SKM-1 treated with dmso at 0.1 percent for 144 hours (cell line): ENCODE measurements at regions not wholly inside any gene's neighbourhood (a gene's known extent, or its start where the extent isn't known, plus 50 kb on each side); places are given as distances from the start of the nearest gene placed in this dataset.

Experiments used
- DNase-seq: peaks from one replicate; lab custom pipeline; 2025; ENCODE audit not compliant: unreplicated experiment; lab: John Stamatoyannopoulos, UW

GRCh38 chr4:141395919-141396318 is 175.2 kb downstream of the ZNF330 start:
- no peak for DNase-seq

- no peak for DNase-seq
Observed at GRCh38 chr4:141402712-141403111, 182.0 kb downstream of the ZNF330 start.

DNA sequence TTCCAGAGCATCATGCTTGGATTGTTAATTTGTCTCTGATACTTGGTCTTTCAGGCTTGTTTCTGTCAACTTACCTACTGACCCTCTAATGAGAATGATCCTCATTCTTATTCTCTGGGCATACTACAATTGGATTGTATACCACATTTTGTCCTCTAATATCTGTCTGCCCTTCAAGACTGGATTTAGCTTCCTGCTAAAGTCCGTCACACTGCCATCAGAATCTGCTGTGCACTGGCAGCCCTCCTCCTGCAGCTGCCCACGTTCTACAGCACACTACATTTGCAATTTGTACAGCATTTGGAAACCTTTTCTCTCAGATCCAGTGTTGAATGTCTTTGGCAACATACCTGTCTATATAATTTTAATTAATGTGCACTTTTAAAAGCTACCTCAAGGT is 183.1 kb downstream of the ZNF330 start:
- DNase-seq: no peak

GRCh38 chr4:141406237-141406636 is 185.5 kb downstream of the ZNF330 start:
- no peak for DNase-seq

DNA sequence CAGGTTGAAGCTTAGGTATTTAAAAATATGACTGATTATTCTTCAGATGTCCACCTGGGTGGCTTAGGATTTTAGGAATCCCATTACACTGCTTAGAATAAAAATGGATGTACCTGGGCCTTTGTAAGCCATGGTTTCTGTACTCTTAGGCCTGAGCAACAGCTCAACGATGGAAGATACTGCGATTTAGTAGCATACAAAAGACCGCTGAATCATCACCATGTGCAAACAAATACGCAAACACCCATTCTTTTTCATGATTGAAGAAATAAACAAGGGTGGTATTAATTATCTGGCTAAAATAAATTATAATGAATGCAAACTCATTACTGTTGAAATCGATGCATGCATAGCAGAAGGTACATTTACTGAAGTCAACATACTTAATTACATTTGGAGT is 188.9 kb downstream of the ZNF330 start:
- no peak for DNase-seq

DNA sequence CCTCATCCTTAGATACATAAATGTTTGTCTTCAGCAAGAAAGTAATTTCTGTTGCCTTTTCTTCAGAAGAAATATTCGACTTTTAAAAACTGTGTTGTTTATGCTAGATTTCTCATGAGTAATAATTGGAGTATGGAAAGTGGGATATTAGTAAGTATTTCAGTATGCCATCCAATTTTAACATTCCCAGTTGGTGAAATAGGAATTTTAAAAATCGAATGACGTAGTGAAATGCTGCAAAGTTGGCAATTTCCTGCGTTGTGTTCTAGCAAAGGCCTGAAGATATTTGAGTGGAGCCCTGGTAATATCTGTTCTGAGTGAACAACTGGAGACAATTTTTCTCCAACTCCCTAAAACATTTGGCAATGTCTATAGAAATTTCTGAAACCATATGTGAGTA is 190.1 kb downstream of the ZNF330 start:
- DNase-seq: no peak

GRCh38 chr4:141411936-141412335 is 191.2 kb downstream of the ZNF330 start:
- no peak for DNase-seq

- DNase-seq: no peak
Observed at GRCh38 chr4:141413366-141413765, 192.7 kb downstream of the ZNF330 start.

DNA sequence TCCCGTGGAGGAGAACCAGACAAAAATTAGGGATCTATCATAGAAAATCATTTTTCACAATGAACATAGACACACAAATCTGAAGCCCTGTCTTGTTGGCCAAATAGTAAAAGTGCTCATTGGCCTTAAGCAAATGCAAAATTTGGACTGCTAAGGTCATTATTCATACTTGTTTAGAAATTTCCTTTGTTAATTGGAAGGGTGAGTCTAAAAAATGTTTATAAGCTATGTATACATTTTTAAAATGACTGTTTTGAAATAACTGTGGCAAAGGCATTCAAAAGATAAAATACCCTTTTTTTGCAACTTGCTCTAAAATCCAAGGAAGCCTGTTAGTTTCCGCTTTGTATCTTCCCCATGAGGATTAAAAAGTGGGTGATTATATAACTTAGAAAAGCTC is 195.0 kb downstream of the ZNF330 start:
- no peak for DNase-seq

- DNase-seq: no peak
Observed at GRCh38 chr4:141416219-141416618, 195.5 kb downstream of the ZNF330 start.

GRCh38 chr4:141416677-141417363 is 196.1 kb downstream of the ZNF330 start:
- no peak for DNase-seq

DNA sequence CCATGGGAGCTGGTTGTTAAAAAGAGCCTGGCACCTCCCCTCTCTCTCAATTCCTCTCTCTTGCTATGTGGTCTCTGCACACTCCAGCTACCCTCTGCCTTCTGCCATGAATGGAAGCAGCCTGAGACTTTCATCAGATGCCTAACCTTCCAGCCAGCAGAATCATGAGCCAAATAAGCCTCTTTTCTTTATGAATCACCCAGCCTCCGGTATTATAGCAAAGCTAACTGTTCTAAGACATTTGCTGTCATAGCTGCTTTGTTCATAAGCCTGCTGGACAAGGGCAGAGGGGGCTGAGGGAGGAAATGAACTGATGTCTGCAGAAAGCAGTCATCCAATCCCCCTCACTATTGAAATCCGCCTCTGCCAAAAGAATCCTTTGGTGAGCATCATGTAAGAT is 196.7 kb downstream of the ZNF330 start:
- DNase-seq: no peak

GRCh38 chr4:141425124-141425523 is 204.4 kb downstream of the ZNF330 start:
- DNase-seq: no peak

- DNase-seq: no peak
Observed at GRCh38 chr4:141427726-141428296, 207.1 kb downstream of the ZNF330 start.

DNA sequence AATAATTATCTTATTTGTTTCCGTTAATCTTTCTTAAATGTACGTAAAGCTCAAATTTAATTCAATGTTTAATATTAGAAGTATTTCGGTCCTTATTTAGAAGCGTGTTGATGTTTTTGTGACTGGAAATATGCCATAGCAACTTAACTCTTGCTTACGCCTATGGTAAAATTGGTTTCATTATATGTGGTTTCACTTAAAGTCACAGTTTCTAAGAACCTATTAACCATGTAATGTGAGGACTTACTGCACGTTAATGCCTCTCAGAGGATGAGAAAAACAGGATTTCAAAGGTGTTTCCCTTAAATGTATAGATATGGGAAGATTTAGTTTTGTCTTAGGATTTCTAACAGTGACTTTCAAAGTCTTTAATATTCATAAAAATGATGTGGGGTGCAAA is 206.4 kb upstream of the IL15 start:
- no peak for DNase-seq

DNA sequence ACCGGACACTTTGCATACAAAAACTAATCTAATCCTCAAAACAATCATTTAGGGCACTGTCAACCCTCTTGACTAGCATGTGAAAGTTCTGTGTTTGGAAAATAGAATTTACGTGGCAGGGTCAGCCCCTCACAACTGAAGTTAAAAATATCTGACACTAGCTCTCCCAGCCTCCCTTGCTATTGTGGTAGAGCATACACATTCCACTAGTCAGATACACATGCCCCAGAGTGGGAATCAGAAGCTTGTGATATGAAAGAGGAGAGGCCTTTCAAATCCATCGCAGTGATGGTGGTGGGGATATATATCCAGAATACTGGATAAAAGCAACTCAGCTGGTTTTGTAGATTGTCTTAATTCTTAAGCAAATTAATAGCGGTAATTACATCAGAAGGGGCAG is 205.7 kb upstream of the IL15 start:
- no peak for DNase-seq

DNA sequence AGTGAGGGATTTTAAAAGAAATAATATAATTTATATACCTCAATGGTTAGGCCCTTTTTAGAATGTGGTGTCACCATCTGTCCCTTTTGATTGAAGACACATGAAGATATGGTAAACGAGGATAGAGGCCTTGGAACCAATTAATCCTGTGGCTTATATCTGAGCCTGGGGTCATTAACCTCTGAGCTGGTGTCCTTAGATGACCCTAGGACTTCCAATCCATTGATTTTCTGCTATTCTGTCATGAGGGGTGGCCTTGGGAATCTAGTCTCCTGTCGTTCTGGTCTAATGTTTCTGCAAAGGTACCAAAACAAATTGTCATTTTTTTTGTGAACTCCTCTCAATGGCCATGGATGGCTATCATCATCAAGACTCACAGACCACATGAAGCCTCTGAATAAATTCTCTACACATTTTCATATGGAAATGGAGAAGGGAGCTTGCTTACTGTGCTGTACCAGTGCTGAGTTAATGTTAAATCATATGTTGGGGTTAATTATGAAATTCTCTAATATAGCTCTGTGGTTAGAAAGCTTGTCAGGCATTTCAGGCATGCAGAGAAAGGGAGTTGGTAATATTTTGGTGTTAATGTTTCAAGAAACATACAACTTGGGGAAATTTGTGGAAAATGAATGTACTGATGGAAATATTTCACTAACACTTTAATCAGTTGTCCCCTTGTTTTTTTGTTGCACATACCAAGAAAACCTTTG is 204.2 kb upstream of the IL15 start:
- no peak for DNase-seq

DNA sequence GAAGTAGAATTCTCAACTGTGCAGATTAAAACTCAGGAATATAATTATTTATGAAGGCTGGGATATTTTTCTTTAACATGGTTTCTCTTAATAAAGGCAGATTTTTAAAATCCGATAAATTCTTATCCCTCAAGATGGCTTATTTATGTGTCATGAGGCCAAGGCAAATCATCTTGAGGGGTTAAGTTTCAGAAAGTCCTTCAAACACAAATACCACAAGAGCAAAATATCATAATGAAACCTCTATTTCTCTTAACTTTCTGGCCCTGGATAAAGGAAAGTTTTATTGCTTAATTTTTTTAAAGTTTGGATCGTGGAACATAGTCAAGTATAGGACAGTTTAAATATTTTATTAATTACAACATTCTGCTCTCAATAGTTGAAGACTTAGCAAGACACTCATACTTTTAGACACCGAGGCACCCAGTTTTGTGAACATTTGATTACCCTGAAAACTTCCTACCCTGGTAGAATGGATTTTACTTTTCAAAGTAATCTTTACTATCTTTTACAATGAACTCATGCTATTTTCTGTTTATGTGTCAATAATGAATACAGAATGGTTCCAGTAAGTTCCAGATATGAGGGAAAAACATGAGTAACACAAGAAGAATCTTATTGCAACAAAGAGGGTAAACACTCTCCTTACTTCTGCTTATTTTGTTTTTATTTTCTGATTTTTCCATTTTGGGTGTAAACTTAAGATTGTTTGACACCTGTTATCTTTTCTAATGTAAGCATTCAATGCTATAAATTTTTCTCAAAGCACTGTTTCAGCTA is 200.7 kb upstream of the IL15 start:
- no peak for DNase-seq

DNA sequence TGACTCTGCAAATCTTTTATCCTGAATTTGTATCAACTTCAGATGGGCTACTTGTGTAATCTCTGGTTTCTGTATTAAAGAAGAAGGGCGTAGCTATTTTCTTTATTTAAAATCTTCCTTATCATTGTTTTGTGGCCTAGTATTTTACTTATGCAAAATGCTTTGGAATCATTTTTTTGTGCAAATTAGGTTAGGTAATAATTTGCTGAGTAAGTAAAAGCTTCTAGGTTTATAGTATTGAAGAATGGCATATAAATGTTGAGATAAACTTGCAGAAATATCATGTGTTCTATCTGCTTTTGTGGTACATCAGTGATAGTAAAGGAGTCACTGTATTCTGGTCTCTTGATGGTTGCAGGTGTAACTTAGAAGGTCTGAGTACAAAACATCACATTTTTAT is 197.2 kb upstream of the IL15 start:
- DNase-seq: no peak

GRCh38 chr4:141447761-141448160 is 188.6 kb upstream of the IL15 start:
- DNase-seq: no peak

DNA sequence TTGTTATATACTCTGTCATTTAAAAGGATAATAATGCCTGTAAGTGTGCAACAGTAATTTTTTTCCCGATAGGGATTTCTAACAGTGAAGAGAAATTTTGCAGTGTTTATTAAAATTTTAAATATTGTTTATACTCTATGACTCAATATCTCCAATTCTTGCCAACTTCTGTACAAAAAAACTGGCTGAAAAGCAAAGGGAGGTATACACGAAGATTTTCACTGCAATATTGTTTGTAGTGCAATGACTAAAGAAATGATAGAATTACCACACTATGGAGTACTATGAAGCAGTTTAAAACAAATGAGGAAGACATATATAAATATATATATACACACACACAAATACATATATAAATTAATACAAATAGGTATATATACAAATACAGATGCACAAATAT is 187.9 kb upstream of the IL15 start:
- DNase-seq: no peak

- no peak for DNase-seq
Observed at GRCh38 chr4:141449927-141450326, 186.5 kb upstream of the IL15 start.
